Activated T-helper 17 cell treated with anti-CD3 and anti-CD28 coated beads, Interleukin-2, amount 50 U/mL, for 72 hours (primary cell): ENCODE measurements at regions not wholly inside any gene's neighbourhood (a gene's known extent, or its start where the extent isn't known, plus 50 kb on each side); places are given as distances from the start of the nearest gene placed in this dataset.

Experiments
- ATAC-seq: fragments of 150-1000 bp; cut with Tn5 transposase; replicated peaks from 2 replicates; pipeline ENCODE4 v1.10.0; 2021; ENCODE audit warnings: mild to moderate bottlenecking, moderate library complexity
- H3K27ac Mint-ChIP-seq: one replicate; pipeline ENCODE4 v1.8.0; 2022; ENCODE audit warnings: mixed read lengths
- H3K27me3 Mint-ChIP-seq: one replicate; pipeline ENCODE4 v1.8.0; 2022; ENCODE audit warnings: mixed read lengths
- H3K36me3 Mint-ChIP-seq: one replicate; pipeline ENCODE4 v1.8.0; 2022; ENCODE audit warnings: low read depth, mild to moderate bottlenecking, mixed read lengths
- H3K4me1 Mint-ChIP-seq: one replicate; pipeline ENCODE4 v1.8.0; 2022; ENCODE audit warnings: mixed read lengths
- H3K4me3 Mint-ChIP-seq: one replicate; pipeline ENCODE4 v1.8.0; 2022; ENCODE audit warnings: mild to moderate bottlenecking, mixed read lengths
- H3K9me3 Mint-ChIP-seq: one replicate; pipeline ENCODE4 v1.8.0; 2022; ENCODE audit warnings: mixed read lengths

DNA sequence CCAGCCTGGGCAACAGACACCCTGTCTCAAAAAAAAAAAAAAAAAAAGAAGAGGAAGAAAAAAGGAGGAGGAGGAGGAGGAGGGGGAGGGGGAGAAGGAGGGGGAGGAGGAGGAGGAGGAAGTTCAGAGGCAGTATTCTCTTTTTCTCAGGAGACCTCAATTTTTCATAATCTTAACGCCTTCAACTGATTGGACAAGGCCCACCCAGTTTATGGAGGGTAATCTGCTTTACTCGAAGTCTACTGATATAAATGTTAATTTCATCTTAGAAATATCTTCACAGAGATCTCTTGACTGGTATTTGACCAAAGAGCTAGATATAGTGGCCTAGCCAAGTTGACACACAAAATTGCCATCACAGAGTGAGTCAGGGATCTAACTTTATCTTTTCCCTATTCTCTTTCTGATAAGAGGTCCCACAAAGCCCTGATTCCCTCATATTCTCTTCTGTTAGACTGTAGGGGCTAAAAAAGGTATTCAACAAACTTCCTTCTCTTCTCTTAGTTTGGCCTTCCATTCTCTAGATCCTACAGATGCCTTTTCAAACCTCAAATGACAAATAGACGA, 115.5 kb upstream of the ABCA1 start:
- Mint-ChIP-seq H3K4me3 (no peak overlapping the region), H3K27ac (no peak overlapping the region), H3K27me3 (no peaks in the 10 kb centered on the region), H3K4me1 (no peaks in the 10 kb centered on the region), H3K36me3 (no peaks in the 10 kb centered on the region), H3K9me3 (no peaks in the 10 kb centered on the region)
- no peak for ATAC-seq

DNA sequence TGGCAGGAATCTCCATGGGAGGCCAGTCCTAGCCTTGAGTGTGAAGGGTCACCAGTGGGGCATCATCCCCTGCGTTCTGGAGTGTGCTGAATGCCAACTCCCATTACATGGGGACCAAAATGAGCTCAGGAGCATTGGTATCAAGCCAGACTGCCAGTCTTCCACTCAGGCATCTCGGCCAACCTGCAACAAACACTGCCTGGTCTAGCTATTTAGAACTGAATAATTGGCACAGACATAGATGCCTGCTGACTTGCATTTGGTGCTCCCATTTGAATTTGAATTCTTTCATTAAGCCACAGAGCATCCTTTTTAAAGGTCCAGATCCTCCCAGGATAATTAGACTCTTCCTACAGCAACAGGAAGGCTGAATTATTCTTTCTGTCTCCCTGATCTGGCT, 116.6 kb upstream of the ABCA1 start:
- H3K27me3 Mint-ChIP-seq, result no peaks in the 10 kb centered on the region
- H3K4me1 Mint-ChIP-seq, result no peaks in the 10 kb centered on the region
- no peak overlapping the region for H3K27ac Mint-ChIP-seq
- H3K9me3 Mint-ChIP-seq, result no peaks in the 10 kb centered on the region
- H3K36me3 Mint-ChIP-seq, result no peaks in the 10 kb centered on the region
- ATAC-seq, result no peak
- H3K4me3 Mint-ChIP-seq, result no peak overlapping the region

DNA sequence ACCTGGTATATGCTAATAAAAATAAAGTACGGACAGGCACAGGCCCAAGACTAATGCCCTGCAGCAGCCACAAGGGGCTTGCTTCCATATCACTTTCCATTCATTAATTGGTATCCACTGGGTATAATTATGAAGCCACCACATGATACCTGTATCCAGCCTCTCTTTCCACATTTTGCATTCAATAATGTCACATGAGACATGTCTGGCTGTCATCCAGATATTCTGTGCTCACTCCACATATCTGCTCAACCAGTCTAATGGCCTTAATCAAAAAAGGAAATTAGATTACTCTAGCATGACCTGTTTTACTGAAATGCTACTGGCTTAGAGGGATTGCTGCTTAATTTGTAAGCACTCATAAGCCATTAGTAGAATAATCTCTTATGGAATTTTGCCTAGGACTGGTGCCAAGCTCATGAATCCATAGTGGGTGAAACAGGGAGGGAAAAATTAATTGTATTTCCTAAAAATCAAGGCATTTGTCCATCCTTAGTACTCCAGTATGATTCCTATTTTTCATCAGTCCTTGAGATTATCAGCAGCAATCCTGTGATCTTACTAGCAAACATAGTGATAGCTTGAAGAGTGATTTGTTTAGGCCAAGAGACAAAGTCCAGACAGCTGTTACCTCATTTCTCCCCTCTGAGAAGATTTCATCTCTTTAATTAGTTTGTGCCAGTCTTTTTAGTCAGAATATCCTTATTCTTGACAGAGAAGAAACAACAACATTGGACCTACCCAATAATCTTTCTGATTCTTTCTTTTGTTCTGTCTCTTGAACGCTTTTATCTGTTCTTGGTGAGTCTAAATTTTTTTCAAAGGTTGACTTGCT, 119.2 kb upstream of the ABCA1 start:
- H3K4me1 Mint-ChIP-seq, result peaks cover 14% of the 10 kb centered on the region
- no peak for ATAC-seq
- H3K4me3 Mint-ChIP-seq, result no peak overlapping the region
- no peaks in the 10 kb centered on the region for H3K36me3 Mint-ChIP-seq
- no peak overlapping the region for H3K27ac Mint-ChIP-seq
- no peaks in the 10 kb centered on the region for H3K27me3 Mint-ChIP-seq
- peaks cover 4% of the 10 kb centered on the region for H3K9me3 Mint-ChIP-seq

DNA sequence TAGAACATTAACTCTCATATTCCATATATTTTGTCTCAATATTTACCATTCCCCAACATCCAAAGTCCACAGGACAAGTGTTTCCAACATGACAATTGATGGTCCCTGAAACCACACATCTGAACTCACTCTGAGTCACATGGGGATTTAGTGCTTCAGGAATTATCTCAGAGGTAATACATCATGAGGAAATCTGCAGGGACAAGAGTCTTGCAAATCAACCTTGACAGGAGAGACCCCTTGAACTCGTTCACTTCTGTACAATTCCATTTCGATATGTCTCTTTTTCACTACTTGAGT, 119.7 kb upstream of the ABCA1 start:
- Mint-ChIP-seq H3K9me3 (peaks cover 4% of the 10 kb centered on the region), H3K4me1 (peaks cover 18% of the 10 kb centered on the region), H3K27me3 (no peaks in the 10 kb centered on the region), H3K36me3 (no peaks in the 10 kb centered on the region), H3K4me3 (no peak overlapping the region), H3K27ac (no peak overlapping the region)
- no peak for ATAC-seq

DNA sequence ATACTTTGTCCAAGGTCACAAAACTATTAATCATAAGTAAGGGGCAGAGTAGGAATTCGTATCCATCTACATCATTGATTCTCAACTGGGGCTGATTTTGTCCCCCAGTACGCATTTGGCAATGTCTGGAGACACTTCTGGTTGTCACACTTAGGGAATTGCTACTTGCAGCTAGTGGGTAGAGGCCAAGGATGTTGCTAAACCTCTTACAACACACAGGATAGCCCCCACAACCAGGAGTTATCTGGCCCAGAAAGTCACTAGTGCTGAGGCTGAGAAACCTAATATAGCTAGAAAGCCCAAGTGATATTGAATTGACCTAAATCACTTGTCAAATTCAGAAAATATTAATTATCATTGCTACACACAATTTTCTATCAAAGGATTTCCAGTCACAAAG, 120.4 kb upstream of the ABCA1 start:
- no peaks in the 10 kb centered on the region for H3K27me3 Mint-ChIP-seq
- no peak overlapping the region for H3K27ac Mint-ChIP-seq
- H3K4me1 Mint-ChIP-seq, result peaks cover 23% of the 10 kb centered on the region
- peaks cover 4% of the 10 kb centered on the region for H3K9me3 Mint-ChIP-seq
- no peak for ATAC-seq
- no peak overlapping the region for H3K4me3 Mint-ChIP-seq
- no peaks in the 10 kb centered on the region for H3K36me3 Mint-ChIP-seq

DNA sequence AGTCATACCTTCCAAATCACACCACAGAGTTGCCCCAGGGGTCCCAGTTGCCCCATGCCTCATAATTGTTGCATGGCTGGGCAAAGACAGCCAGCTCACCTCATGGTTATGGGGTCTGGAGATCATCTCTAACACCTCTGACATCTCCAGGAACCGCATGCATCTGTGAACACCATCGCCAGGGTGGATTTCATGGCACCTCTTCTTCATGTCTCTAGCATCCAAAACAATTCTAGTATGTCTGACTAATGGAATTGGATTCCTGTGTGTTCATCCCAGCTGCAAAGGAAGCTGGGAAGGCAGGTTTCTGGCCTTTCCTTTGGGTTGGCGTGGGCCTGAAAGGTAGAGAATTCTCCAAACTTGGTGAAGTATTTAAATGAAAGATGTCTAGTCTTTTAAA, 122.3 kb upstream of the ABCA1 start:
- H3K36me3 Mint-ChIP-seq, result no peaks in the 10 kb centered on the region
- ATAC-seq, result no peak
- H3K27ac Mint-ChIP-seq, result peak overlapping the region; percentile 83
- no peaks in the 10 kb centered on the region for H3K27me3 Mint-ChIP-seq
- H3K4me1 Mint-ChIP-seq, result peaks cover 28% of the 10 kb centered on the region
- no peak overlapping the region for H3K4me3 Mint-ChIP-seq
- peaks cover 8% of the 10 kb centered on the region for H3K9me3 Mint-ChIP-seq

DNA sequence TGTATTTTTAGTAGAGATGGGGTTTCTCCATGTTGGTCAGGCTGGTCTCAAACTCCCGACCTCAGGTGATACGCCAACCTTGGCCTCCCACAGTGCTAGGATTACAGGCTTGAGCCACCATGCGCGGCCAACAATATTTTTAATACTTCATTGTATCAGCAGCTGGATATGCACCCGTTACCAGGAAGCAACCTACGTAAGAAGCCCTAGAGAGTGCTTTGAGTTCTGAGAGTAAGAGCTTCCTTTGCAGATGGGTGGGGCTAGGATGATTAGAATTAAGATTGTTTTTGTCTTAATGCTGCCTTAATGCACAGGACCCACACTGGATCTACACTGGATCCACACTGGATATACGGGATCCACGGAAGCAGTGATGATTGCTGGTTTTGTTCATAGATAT, 123.9 kb upstream of the ABCA1 start:
- ATAC-seq, result peak; percentile 42
- Mint-ChIP-seq H3K27me3 (no peaks in the 10 kb centered on the region), H3K27ac (peak overlapping the region; percentile 83)

DNA sequence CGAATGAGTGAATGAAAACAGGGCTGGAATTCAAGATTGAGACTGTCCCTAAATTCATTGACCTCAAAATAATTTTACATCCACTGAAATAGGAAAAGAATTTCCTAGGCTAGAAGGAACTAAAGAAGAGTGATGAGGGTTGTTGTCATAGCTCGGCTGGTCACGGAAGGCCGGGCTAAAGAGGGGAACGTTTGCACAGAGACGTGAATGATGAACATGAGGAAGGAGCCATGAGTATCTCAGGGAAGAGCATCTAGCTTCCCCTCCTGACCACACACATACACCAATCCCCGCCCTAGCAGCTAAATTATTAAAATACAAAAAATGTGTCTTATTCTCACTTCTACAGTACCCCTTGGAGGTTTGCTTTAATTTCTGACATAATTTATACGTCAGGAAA, 124.4 kb upstream of the ABCA1 start:
- Mint-ChIP-seq H3K9me3 (peaks cover 8% of the 10 kb centered on the region), H3K27me3 (no peaks in the 10 kb centered on the region), H3K4me1 (peaks cover 28% of the 10 kb centered on the region), H3K4me3 (peak overlapping the region; percentile 57), H3K36me3 (no peaks in the 10 kb centered on the region), H3K27ac (peak overlapping the region; percentile 83)
- ATAC-seq, result no peak

More for the DNA sequence above, 123.9 kb upstream of the ABCA1 start:
- H3K4me1 Mint-ChIP-seq, result peaks cover 28% of the 10 kb centered on the region
- H3K4me3 Mint-ChIP-seq, result peak overlapping the region; percentile 57
- peaks cover 8% of the 10 kb centered on the region for H3K9me3 Mint-ChIP-seq
- H3K36me3 Mint-ChIP-seq, result no peaks in the 10 kb centered on the region

DNA sequence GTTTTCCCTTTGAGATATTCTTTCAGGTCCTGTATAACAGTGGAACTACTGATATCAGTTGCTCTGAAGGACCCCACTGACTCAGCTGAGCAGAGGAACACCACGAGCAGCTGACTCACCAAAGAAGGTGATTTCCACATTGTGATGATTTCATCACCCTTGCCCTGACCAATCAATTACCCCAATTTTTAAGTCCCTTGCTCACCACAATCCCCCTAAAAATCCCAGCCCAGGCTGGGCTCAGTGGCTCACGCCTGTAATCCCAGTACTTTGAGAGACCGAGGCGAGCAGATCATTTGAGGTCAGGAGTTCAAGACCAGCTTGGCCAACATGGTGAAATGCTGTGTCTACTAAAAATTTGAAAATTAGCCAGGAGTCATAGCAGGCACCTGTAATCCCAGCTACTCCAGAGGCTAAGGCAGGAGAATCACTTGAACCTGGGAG, 125.3 kb upstream of the ABCA1 start:
- H3K4me3 Mint-ChIP-seq, result peak overlapping the region; percentile 57
- H3K36me3 Mint-ChIP-seq, result no peaks in the 10 kb centered on the region
- no peaks in the 10 kb centered on the region for H3K27me3 Mint-ChIP-seq
- peaks cover 28% of the 10 kb centered on the region for H3K4me1 Mint-ChIP-seq
- peaks cover 8% of the 10 kb centered on the region for H3K9me3 Mint-ChIP-seq
- peak overlapping the region; percentile 83 for H3K27ac Mint-ChIP-seq
- peak; percentile 96 for ATAC-seq

DNA sequence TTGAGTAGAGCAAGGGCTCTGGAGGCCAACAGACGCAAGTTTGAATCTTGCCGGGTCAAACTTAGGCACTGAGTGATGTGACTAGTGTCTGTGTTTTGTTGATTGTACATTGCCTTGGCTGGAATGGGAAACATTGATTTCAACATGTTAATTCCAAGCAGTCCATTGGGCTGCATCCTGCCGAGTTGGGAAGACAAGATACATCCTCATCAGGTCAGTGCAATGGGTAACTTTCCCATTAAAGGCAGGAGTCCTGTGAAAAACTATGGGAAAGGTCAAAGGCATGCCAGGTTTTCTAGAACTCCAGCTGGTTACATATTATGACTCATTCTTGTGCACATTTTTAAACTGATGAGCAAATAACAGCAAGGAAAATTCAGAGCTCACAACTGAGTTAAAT, 126.5 kb upstream of the ABCA1 start:
- no peaks in the 10 kb centered on the region for H3K27me3 Mint-ChIP-seq
- peaks cover 8% of the 10 kb centered on the region for H3K9me3 Mint-ChIP-seq
- no peak overlapping the region for H3K4me3 Mint-ChIP-seq
- H3K27ac Mint-ChIP-seq, result peak overlapping the region; percentile 83
- H3K36me3 Mint-ChIP-seq, result no peaks in the 10 kb centered on the region
- no peak for ATAC-seq
- H3K4me1 Mint-ChIP-seq, result peaks cover 28% of the 10 kb centered on the region

DNA sequence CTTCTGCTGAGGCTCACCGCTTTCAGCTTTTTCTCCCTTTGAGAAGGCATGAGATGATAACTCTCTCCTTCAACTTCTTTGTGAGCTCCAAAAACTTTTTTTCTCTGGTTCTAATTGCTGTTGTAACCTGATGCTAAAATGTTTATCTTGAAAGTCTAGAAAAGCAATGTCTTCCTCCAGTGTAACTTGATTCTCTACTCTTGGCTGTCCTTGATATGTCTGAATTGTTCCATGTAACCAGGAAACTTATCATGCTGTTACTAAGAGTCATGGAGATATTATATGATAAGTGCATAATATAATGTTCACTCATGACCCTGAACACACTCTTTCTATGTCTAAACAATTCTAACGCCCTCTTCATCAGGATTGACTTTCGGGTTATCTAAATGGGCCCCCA, 128.0 kb upstream of the ABCA1 start:
- Mint-ChIP-seq H3K4me1 (peaks cover 24% of the 10 kb centered on the region), H3K27ac (no peak overlapping the region), H3K36me3 (no peaks in the 10 kb centered on the region), H3K27me3 (peaks cover under 1% of the 10 kb centered on the region), H3K9me3 (peaks cover 5% of the 10 kb centered on the region), H3K4me3 (no peak overlapping the region)
- ATAC-seq, result no peak

DNA sequence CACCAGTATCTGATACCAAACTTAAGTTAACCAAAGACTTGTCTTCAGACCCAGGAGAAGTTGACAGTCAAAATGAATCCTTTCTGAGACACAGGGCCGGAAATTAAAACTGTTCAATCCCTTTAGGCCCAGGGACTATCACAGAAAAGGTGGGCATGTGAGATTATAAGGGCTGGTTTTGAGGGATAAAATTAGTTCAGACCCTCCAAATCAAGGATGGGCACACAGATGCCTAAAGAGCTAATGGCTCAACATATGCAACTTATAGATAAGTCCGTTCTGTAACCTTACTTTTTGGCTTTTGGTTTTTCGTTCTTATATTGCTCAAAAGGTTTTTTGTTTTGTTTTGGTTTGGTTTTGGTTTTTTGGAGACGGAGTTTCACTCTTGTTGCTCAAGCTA, 129.6 kb upstream of the ABCA1 start:
- Mint-ChIP-seq H3K4me1 (peaks cover 11% of the 10 kb centered on the region), H3K27me3 (peaks cover 4% of the 10 kb centered on the region)
- no peak for ATAC-seq

DNA sequence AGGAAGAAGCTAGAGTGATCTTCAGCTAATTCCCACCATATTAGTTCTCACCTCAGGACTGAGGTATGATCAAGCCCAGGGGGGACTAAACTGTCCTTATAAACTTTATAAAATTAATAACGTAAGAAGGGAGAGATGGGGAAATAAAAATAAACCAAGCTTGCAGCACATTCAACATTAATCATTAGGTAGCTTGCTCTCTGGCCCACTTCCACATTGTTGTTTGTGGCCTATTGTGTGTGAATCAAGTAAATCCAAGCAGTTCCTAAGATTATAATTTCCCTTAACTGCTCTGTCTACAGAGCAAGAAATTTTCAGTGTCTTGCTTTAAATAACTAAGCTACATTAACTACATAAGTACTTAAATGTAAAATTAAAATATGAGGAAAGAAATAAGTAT, 131.3 kb upstream of the ABCA1 start:
- no peak for ATAC-seq
- Mint-ChIP-seq H3K36me3 (no peaks in the 10 kb centered on the region), H3K4me3 (no peak overlapping the region), H3K27ac (no peak overlapping the region), H3K9me3 (peaks cover 2% of the 10 kb centered on the region), H3K27me3 (peaks cover 4% of the 10 kb centered on the region), H3K4me1 (peaks cover 10% of the 10 kb centered on the region)

More for the DNA sequence above, 129.6 kb upstream of the ABCA1 start:
- Mint-ChIP-seq H3K4me3 (no peak overlapping the region), H3K9me3 (peaks cover 4% of the 10 kb centered on the region), H3K27ac (no peak overlapping the region), H3K36me3 (no peaks in the 10 kb centered on the region)

DNA sequence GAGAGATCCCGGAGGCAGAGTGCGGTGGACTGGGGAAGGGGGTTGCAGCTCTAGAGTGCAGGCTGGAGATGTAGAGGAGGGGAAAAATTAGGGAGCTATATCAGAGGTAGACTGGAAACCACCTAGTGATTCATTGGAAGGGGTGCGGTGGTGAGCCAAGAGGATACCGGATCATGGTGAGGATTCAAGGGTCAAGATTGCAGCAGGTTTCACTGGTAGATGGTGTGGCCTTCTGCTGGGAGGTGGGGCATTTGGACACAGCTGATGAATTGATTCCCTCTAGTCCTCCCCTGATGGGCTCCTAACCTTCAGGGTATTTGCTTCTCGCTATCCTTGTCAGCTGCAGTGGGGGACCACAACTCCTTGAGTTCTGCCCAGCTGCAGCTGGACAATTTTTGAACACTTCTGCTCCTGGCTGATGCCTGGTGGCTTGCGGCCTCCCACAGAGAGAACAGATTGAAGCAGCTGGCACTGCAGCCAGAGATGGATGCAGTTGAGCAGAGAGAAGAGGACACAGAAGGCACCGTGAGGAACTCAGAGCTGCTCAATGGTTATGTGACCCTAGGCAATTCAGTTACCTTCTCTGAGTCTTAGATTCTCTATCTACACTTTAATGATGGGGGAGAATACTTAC, 134.4 kb upstream of the ABCA1 start:
- no peak for ATAC-seq
- Mint-ChIP-seq H3K9me3 (no peaks in the 10 kb centered on the region), H3K4me3 (no peak overlapping the region), H3K36me3 (no peaks in the 10 kb centered on the region), H3K4me1 (peaks cover 6% of the 10 kb centered on the region), H3K27ac (no peak overlapping the region), H3K27me3 (peaks cover 4% of the 10 kb centered on the region)
